PC-9 (cell line): ENCODE measurements at regions not wholly inside any gene's neighbourhood (a gene's known extent, or its start where the extent isn't known, plus 50 kb on each side); places are given as distances from the start of the nearest gene placed in this dataset.
"Not testable (repeated sequence)": the region's sequence is repeated elsewhere in the genome, so short reads cannot be mapped to it uniquely, and the experiment has no call there.

Experiments
- BruUV-seq: library from RNA; stranded (reverse); fragments of 400-500 nt; replicated peaks from 2 replicates; lab custom pipeline; 2021; lab: Mats Ljungman, UMichigan
- CTCF ChIA-PET: fragments of 300-600 bp; sonication (Branson Sonifier 250); formaldehyde crosslinking; loops from one replicate; lab custom pipeline; 2022; ENCODE audit warnings: antibody characterized with exemption; lab: Charles Lee
- POLR2A ChIA-PET: fragments of 300-600 bp; sonication (Branson Sonifier 250); formaldehyde crosslinking; loops from one replicate; lab custom pipeline; 2022; ENCODE audit warnings: antibody characterized with exemption; ENCODE audit not compliant: unreplicated experiment; lab: Charles Lee
- DNase-seq, 2 experiments: peaks; one replicate each; pipeline versions ENCODE4 v3.0.0 to v3.0.0-alpha.2; 2015 to 2022; ENCODE audit warnings: mixed read lengths in 1 of 2
- H2AFZ ChIP-seq: fragments of 200-600 bp; sonication (generic); 2 replicates; pipeline ENCODE4 v1.8.1; 2017; ENCODE audit warnings: antibody characterized with exemption
- H3F3A ChIP-seq: fragments of 200-600 bp; sonication (generic); 2 replicates; pipeline ENCODE4 v1.8.1; 2017; ENCODE audit warnings: antibody characterized with exemption, mild to moderate bottlenecking, low read depth; ENCODE audit not compliant: insufficient read depth
- H3K27ac ChIP-seq: fragments of 200-600 bp; sonication (generic); 2 replicates; pipeline ENCODE4 v1.6.1; 2016; ENCODE audit warnings: mixed run types
- H3K27me3 ChIP-seq: fragments of 200-600 bp; sonication (generic); 2 replicates; pipeline ENCODE4 v1.6.1; 2016; ENCODE audit warnings: low read depth, mixed run types; ENCODE audit not compliant: insufficient read depth
- H3K36me3 ChIP-seq: fragments of 200-600 bp; sonication (generic); 2 replicates; pipeline ENCODE4 v1.6.1; 2016; ENCODE audit warnings: low read depth, mixed run types
- H3K4me1 ChIP-seq: fragments of 200-600 bp; sonication (generic); replicated peaks from 2 replicates; pipeline ENCODE4 v1.6.1; 2016; ENCODE audit warnings: mixed run types; ENCODE audit not compliant: insufficient read depth
- H3K4me2 ChIP-seq: fragments of 200-600 bp; sonication (generic); 2 replicates; pipeline ENCODE4 v1.6.1; 2017; ENCODE audit warnings: mixed run types
- H3K4me3 ChIP-seq: fragments of 200-600 bp; sonication (generic); 2 replicates; pipeline ENCODE4 v1.6.1; 2016; ENCODE audit warnings: mixed run types
- H3K79me2 ChIP-seq: fragments of 200-600 bp; sonication (generic); 2 replicates; pipeline ENCODE4 v1.6.1; 2017; ENCODE audit warnings: low read depth, mixed run types
- H3K9me2 ChIP-seq: fragments of 200-600 bp; sonication (generic); 2 replicates; pipeline ENCODE4 v1.8.1; 2017; ENCODE audit warnings: mild to moderate bottlenecking; ENCODE audit not compliant: insufficient read depth
- H3K9me3 ChIP-seq: fragments of 200-600 bp; sonication (generic); 2 replicates; pipeline ENCODE4 v1.8.1; 2016; ENCODE audit warnings: low read depth; ENCODE audit not compliant: insufficient read depth
- H4K20me1 ChIP-seq: fragments of 200-600 bp; sonication (generic); 2 replicates; pipeline ENCODE4 v1.8.1; 2017; ENCODE audit not compliant: insufficient read depth
- EZH2 ChIP-seq: fragments of 200-600 bp; sonication (generic); IDR thresholded peaks from 2 replicates; pipeline ENCODE4 v1.8.0; 2017; ENCODE audit warnings: antibody characterized with exemption, low read depth
- intact Hi-C: fragments of 100-400 bp; cut with micrococcal nuclease; formaldehyde crosslinking; loops from one replicate; pipeline ENCODE4 v1.10.0; 2022; ENCODE audit not compliant: unreplicated experiment
- TF ChIP-seq, protein P1 (sequence below): fragments of 200-600 bp; sonication (generic); conservative IDR thresholded peaks from 2 replicates; pipeline ENCODE4 v1.6.1; 2017; ENCODE audit warnings: mixed run types, antibody characterized with exemption, mild to moderate bottlenecking, moderate library complexity

DNA sequence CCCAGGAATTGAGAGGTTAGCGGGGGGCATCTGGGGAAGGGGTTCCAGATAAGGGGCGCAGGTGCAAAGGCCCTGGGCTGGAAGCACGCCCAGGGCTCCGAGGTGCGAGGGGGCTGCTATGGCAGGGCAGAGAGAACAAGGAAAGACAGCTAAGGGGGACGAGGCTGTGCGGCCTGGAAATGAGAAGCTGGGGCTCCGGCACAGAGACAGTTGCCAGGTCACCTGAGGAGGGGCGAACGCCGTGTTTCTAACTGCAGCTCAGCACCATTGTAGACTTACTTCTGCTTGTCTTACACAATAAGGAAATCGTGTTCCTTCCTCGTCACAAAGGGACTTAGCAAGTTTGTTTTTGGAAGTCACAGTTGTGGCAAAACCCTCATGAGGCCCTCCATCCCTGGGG lies 68.9 kb upstream of the TBXT start:
- H3K4me2 ChIP-seq, result no peak overlapping the region
- no peaks in the 10 kb centered on the region for H3K4me1 ChIP-seq
- H4K20me1 ChIP-seq, result no peaks in the 10 kb centered on the region
- no peak overlapping the region for H2AFZ ChIP-seq
- no peak for DNase-seq
- ChIA-PET CTCF (no interaction called here), POLR2A (no interaction called here)
- no TSS peak for BruUV-seq
- H3F3A ChIP-seq, result no peaks in the 10 kb centered on the region
- no peak for TF ChIP-seq EZH2
- TF ChIP-seq, protein P1, sequence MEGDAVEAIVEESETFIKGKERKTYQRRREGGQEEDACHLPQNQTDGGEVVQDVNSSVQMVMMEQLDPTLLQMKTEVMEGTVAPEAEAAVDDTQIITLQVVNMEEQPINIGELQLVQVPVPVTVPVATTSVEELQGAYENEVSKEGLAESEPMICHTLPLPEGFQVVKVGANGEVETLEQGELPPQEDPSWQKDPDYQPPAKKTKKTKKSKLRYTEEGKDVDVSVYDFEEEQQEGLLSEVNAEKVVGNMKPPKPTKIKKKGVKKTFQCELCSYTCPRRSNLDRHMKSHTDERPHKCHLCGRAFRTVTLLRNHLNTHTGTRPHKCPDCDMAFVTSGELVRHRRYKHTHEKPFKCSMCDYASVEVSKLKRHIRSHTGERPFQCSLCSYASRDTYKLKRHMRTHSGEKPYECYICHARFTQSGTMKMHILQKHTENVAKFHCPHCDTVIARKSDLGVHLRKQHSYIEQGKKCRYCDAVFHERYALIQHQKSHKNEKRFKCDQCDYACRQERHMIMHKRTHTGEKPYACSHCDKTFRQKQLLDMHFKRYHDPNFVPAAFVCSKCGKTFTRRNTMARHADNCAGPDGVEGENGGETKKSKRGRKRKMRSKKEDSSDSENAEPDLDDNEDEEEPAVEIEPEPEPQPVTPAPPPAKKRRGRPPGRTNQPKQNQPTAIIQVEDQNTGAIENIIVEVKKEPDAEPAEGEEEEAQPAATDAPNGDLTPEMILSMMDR, result no peak
- H3K27me3 ChIP-seq, result peaks cover 81% of the 10 kb centered on the region
- no peaks in the 10 kb centered on the region for H3K36me3 ChIP-seq
- H3K27ac ChIP-seq, result no peak overlapping the region
- H3K4me3 ChIP-seq, result no peak overlapping the region
- no peaks in the 10 kb centered on the region for H3K9me3 ChIP-seq
- no peaks in the 10 kb centered on the region for H3K79me2 ChIP-seq
- H3K9me2 ChIP-seq, result no peaks in the 10 kb centered on the region
- intact Hi-C loops, result no loop called here

DNA sequence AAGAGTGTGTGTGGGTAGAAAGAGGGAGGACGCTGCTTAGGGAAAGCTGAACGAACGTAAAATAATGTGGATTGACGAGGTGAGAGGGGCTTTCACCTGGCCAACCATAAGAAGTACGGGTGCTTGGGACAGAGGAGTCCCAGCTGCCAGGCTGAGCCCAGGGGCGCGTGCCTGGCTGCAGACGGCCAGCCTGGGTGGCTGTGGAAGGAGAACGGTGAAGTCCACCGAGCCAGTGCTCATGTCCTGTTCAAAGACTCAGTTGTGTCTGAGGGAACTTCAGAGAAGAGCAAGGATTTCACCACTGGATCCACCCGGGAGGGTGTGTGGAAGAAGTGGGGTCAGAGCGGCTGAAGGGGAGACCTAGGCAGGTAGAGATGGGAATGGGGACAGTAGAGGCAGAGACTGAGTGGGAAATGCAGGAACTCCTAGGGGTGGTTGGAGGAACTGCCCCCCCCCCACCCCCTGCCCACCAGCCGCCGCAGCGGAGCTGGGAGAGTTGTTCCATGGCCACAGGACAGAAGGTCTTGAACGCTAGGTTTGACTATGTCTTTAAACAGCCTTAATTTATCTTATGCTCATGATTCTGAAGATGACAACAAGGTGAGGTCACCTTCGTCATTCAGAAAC lies 68.1 kb upstream of the TBXT start:
- intact Hi-C loops, result no loop called here
- POLR2A ChIA-PET, result no interaction called here

DNA sequence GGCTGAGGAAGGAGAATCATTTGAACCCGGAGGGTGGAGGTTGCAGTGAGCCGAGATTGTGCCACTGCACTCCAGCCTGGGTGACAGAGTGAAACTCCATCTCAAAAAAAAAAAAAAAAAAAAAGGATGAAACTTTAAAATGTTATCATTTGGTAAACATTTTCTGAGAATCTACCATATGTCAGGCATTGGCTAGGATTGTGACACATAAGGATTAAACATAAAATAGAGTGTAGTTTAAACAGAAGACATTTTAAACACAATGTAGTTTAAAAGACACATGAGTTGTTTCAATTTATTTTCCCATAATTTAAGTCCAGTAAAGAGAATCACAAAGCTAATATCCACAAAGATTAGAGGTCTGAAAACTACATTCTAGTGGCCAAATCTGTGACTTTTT lies 63.5 kb upstream of the TBXT start:
- H3K27ac ChIP-seq, H3K79me2 ChIP-seq, intact Hi-C loops, DNase-seq, H3F3A ChIP-seq, H2AFZ ChIP-seq, H3K4me3 ChIP-seq, H3K36me3 ChIP-seq, H3K4me2 ChIP-seq, H3K9me3 ChIP-seq, H3K4me1 ChIP-seq, POLR2A ChIA-PET, H4K20me1 ChIP-seq, CTCF ChIA-PET, BruUV-seq, H3K9me2 ChIP-seq: not testable (repeated sequence)
- peaks cover 75% of the 10 kb centered on the region for H3K27me3 ChIP-seq

More for the DNA sequence above, 68.1 kb upstream of the TBXT start:
- Histone ChIP-seq H3K79me2 (no peaks in the 10 kb centered on the region), H3K9me3 (no peaks in the 10 kb centered on the region), H3K4me3 (no peak overlapping the region), H3K36me3 (no peaks in the 10 kb centered on the region), H4K20me1 (no peaks in the 10 kb centered on the region), H3K27ac (no peak overlapping the region), H3K9me2 (no peaks in the 10 kb centered on the region), H3F3A (no peaks in the 10 kb centered on the region), H2AFZ (no peak overlapping the region), H3K4me2 (no peak overlapping the region), H3K4me1 (no peaks in the 10 kb centered on the region), H3K27me3 (peaks cover 79% of the 10 kb centered on the region)
- CTCF ChIA-PET, result no interaction called here
- DNase-seq, result no peak
- TF ChIP-seq, protein P1, result no peak
- TF ChIP-seq EZH2, result no peak
- BruUV-seq, result no TSS peak
